Ishikawa (cell line): ENCODE measurements at regions not wholly inside any gene's neighbourhood (a gene's known extent, or its start where the extent isn't known, plus 50 kb on each side); places are given as distances from the start of the nearest gene placed in this dataset.

Experiments
- CEBPB ChIP-seq: IDR thresholded peaks from 2 replicates; pipeline ENCODE4 v1.6.1; 2012
- CREB1 ChIP-seq: IDR thresholded peaks from 2 replicates; pipeline ENCODE4 v1.6.1; 2012; ENCODE audit warnings: low read depth
- EGR1 ChIP-seq: IDR thresholded peaks from 2 replicates; pipeline ENCODE4 v1.6.1; 2012
- EP300 ChIP-seq: IDR thresholded peaks from 2 replicates; pipeline ENCODE4 v1.6.1; 2012; ENCODE audit warnings: borderline replicate concordance
- FOXM1 ChIP-seq: IDR thresholded peaks from 2 replicates; pipeline ENCODE4 v1.6.1; 2012; ENCODE audit warnings: low read depth, borderline replicate concordance
- NFIC ChIP-seq: IDR thresholded peaks from 2 replicates; pipeline ENCODE4 v1.6.1; 2012
- RAD21 ChIP-seq: IDR thresholded peaks from 2 replicates; pipeline ENCODE4 v1.6.1; 2012; ENCODE audit warnings: low read depth
- TAF1 ChIP-seq: IDR thresholded peaks from 2 replicates; pipeline ENCODE4 v1.6.1; 2012; ENCODE audit warnings: low read depth, mild to moderate bottlenecking
- TCF12 ChIP-seq: IDR thresholded peaks from 2 replicates; pipeline ENCODE4 v1.6.1; 2012; ENCODE audit warnings: low read depth
- TEAD4 ChIP-seq: IDR thresholded peaks from 2 replicates; pipeline ENCODE4 v1.6.1; 2012
- YY1 ChIP-seq: IDR thresholded peaks from 2 replicates; pipeline ENCODE4 v1.6.1; 2012; ENCODE audit warnings: low read depth
- ZBTB7A ChIP-seq: IDR thresholded peaks from 2 replicates; pipeline ENCODE4 v1.6.1; 2012; ENCODE audit warnings: low read depth
- TF ChIP-seq, protein P1 (sequence below): IDR thresholded peaks from 2 replicates; pipeline ENCODE4 v1.6.1; 2012
- TF ChIP-seq, protein P2 (sequence below): IDR thresholded peaks from 2 replicates; pipeline ENCODE4 v1.6.1; 2012; ENCODE audit warnings: low read depth, mild to moderate bottlenecking
- TF ChIP-seq, protein P3 (sequence below): IDR thresholded peaks from 2 replicates; pipeline ENCODE4 v1.6.1; 2012

DNA sequence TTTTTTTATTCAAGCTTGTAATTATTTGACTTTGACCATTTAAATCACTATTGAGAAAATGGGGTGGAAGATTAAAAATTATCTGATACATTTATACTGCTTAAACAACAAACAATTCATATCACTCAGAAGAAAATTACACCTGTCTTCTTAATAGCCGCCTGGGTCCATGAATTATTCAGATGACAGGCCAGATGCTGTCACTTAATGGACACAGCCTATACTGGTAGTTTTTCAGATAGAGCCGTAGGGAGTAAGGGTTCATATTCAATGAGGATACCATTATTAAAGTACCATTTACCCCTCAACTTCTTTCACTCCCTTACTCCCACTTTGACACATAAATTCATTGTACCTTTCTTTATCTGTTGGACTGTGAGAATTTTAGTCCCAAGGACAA lies 1193.4 kb upstream of the MAP3K7 start:
- TF ChIP-seq, protein P1, sequence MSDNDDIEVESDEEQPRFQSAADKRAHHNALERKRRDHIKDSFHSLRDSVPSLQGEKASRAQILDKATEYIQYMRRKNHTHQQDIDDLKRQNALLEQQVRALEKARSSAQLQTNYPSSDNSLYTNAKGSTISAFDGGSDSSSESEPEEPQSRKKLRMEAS: no peak
- TF ChIP-seq NFIC: no peak
- TF ChIP-seq, protein P2, sequence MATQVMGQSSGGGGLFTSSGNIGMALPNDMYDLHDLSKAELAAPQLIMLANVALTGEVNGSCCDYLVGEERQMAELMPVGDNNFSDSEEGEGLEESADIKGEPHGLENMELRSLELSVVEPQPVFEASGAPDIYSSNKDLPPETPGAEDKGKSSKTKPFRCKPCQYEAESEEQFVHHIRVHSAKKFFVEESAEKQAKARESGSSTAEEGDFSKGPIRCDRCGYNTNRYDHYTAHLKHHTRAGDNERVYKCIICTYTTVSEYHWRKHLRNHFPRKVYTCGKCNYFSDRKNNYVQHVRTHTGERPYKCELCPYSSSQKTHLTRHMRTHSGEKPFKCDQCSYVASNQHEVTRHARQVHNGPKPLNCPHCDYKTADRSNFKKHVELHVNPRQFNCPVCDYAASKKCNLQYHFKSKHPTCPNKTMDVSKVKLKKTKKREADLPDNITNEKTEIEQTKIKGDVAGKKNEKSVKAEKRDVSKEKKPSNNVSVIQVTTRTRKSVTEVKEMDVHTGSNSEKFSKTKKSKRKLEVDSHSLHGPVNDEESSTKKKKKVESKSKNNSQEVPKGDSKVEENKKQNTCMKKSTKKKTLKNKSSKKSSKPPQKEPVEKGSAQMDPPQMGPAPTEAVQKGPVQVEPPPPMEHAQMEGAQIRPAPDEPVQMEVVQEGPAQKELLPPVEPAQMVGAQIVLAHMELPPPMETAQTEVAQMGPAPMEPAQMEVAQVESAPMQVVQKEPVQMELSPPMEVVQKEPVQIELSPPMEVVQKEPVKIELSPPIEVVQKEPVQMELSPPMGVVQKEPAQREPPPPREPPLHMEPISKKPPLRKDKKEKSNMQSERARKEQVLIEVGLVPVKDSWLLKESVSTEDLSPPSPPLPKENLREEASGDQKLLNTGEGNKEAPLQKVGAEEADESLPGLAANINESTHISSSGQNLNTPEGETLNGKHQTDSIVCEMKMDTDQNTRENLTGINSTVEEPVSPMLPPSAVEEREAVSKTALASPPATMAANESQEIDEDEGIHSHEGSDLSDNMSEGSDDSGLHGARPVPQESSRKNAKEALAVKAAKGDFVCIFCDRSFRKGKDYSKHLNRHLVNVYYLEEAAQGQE: no peak
- TF ChIP-seq TCF12: no peak
- no peak for TF ChIP-seq TAF1
- no peak for TF ChIP-seq CREB1
- TF ChIP-seq EP300: no peak
- TF ChIP-seq FOXM1: no peak
- no peak for TF ChIP-seq RAD21

DNA sequence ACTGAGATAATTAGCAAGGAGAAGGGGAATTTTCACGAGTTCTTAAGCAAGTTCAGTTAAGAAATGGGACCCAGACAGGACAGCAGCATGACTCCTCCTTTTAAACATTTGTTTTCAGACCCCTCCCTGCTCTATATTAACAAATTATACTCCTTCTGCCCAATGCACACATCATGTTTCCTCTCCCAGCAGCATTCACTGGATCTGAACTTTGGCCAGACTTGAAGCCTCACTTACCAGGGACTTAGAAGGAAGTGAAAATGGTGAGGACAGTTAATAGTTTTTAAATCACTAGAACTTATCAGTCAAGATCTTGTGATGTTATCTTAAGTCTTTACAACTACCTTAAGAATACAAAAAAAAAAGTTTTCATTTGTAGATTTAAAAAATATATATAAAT lies 1174.7 kb upstream of the MAP3K7 start:
- TF ChIP-seq TEAD4: no peak
- TF ChIP-seq, protein P3, sequence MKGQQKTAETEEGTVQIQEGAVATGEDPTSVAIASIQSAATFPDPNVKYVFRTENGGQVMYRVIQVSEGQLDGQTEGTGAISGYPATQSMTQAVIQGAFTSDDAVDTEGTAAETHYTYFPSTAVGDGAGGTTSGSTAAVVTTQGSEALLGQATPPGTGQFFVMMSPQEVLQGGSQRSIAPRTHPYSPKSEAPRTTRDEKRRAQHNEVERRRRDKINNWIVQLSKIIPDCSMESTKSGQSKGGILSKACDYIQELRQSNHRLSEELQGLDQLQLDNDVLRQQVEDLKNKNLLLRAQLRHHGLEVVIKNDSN: no peak
- TF ChIP-seq RAD21: no peak
- no peak for TF ChIP-seq NFIC
- TF ChIP-seq TCF12: no peak
- no peak for TF ChIP-seq CREB1
- TF ChIP-seq EP300: no peak
- TF ChIP-seq TAF1: no peak

DNA sequence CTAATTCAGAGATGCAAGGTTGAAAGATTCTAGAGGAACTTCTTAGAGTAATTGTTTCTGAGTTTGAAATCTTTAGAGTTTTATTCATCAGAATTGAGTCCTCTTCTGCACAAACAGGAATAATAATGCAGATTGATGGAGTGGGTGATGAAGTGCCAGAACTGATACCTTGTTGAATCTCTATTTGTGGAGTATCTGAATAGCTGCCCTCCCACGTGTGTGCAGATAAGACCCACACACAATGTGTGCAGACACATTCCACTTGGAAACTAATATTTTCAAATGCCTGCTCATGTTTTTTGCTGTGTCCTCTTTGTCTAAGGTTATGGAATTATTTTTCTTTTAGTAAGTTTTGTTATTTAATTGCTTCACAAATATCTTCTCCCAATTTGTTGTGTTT lies 1167.8 kb upstream of the MAP3K7 start:
- TF ChIP-seq CEBPB (no peak), FOXM1 (no peak), ZBTB7A (no peak), EGR1 (no peak), CREB1 (no peak), TAF1 (no peak), YY1 (no peak), RAD21 (no peak), NFIC (no peak)
- TF ChIP-seq, protein P3: no peak
- TF ChIP-seq, protein P1: no peak

DNA sequence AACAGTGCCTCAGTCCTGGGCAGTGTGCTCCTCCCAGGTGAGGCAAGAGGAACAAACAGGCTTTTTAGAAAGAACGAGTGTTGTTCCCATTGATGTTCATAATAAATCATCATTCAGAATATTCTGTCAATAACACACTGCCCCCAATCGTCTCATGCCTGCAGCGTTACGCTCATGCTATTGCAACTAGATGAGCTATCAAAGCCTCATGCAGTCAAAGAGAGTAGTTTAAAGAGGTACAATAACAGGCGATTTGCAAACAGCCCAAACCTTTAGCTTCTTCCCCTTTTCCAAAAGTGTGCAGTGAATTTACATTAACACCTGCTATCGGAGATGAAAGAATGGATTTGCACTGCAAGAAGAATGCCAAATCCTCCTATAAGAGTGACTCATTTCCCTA lies 1164.7 kb upstream of the MAP3K7 start:
- TF ChIP-seq NFIC: no peak
- TF ChIP-seq, protein P1: no peak
- TF ChIP-seq TEAD4: no peak
- TF ChIP-seq CEBPB: no peak
- TF ChIP-seq YY1: no peak
- TF ChIP-seq EGR1: no peak
- no peak for TF ChIP-seq TAF1
- TF ChIP-seq ZBTB7A: no peak
- no peak for TF ChIP-seq RAD21
- TF ChIP-seq FOXM1: no peak
- TF ChIP-seq CREB1: no peak
- TF ChIP-seq, protein P2: no peak
- TF ChIP-seq EP300: no peak
- TF ChIP-seq, protein P3: no peak
- no peak for TF ChIP-seq TCF12

DNA sequence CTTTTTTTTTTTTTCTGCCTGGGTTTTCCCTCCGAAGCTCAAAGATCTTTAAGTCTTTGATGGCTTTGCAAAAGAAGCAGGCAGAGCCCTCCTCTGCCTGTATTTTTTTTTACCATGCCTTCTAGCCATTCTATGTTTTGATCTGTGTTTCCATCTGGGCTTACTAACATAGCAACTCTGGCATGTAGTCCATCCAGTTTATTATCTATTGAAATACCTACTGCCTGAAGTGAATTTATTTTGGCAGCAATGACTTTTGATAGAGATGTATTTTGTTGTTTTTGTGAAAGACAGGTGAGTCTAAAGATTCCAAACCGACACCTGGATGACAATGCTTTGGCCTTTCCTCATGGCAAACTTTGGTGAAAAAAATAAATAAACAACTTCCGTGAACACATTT lies 1157.7 kb upstream of the MAP3K7 start:
- TF ChIP-seq FOXM1 (no peak), NFIC (no peak), YY1 (no peak), RAD21 (no peak), CREB1 (no peak), TAF1 (no peak), TEAD4 (no peak)
- TF ChIP-seq, protein P2: no peak
